K562 (cell line): ENCODE measurements at regions not wholly inside any gene's neighbourhood (a gene's known extent, or its start where the extent isn't known, plus 50 kb on each side); places are given as distances from the start of the nearest gene placed in this dataset.

Experiments used
- C11orf30 ChIP-seq: fragments of 450-650 bp; IDR thresholded peaks from 2 replicates; pipeline ENCODE4 v1.6.1; 2016; ENCODE audit warnings: low read depth, mild to moderate bottlenecking
- DMBX1 ChIP-seq: fragments of 250-450 bp; sonication (Bioruptor Pico); IDR thresholded peaks from 2 replicates; pipeline ENCODE4 v1.8.0; 2022; ENCODE audit warnings: inconsistent platforms, mild to moderate bottlenecking, moderate library complexity, borderline replicate concordance
- HSF4 ChIP-seq: fragments of 250-450 bp; sonication (Bioruptor Pico); IDR thresholded peaks from 2 replicates; pipeline ENCODE4 v2.1.2; 2022; ENCODE audit warnings: mild to moderate bottlenecking, moderate library complexity, borderline replicate concordance
- IRF9 ChIP-seq: fragments of 450-650 bp; IDR thresholded peaks from 2 replicates; pipeline ENCODE4 v1.6.1; 2016; ENCODE audit warnings: missing biosample characterization, missing genetic modification characterization
- SRF ChIP-seq, 2 experiments: fragments of 250-450, 450-650 bp in 1 of 2; sonication (Bioruptor Pico) in 1 of 2; sonication (generic) in 1 of 2; formaldehyde crosslinking; IDR thresholded peaks; 2 replicates each; pipeline versions ENCODE4 v1.5.0 to v1.5.1; 2020 to 2022; ENCODE audit warnings: mild to moderate bottlenecking in 1 of 2, missing genetic modification reagents in 1 of 2
- TAF15 ChIP-seq: fragments of 200-400 bp; formaldehyde crosslinking; IDR thresholded peaks from 2 replicates; pipeline ENCODE4 v1.6.1; 2017; ENCODE audit warnings: mild to moderate bottlenecking, low read depth, low read length, moderate library complexity
- TEAD2 ChIP-seq: fragments of 450-650 bp; IDR thresholded peaks from 2 replicates; pipeline ENCODE4 v1.6.1; 2016; ENCODE audit warnings: missing genetic modification characterization, control low read depth, missing compliant biosample characterization
- TOE1 ChIP-seq, 2 experiments: fragments of 450-650 bp in 1 of 2; sonication (generic) in 1 of 2; formaldehyde crosslinking in 1 of 2; IDR thresholded peaks; 2 replicates each; pipeline versions ENCODE4 v1.7.1 to v1.8.0; 2016 to 2022; ENCODE audit warnings: borderline replicate concordance in 2 of 2, mild to moderate bottlenecking in 2 of 2, antibody characterized with exemption in 1 of 2, inconsistent platforms in 1 of 2, low read depth in 1 of 2, missing genetic modification reagents in 1 of 2, moderate library complexity in 1 of 2
- ZNF175 ChIP-seq: fragments of 200-800 bp; sonication (Bioruptor generic); IDR thresholded peaks from 2 replicates; pipeline ENCODE4 v1.6.1; 2016; ENCODE audit warnings: low read depth, mild to moderate bottlenecking, missing genetic modification characterization, missing compliant biosample characterization
- TF ChIP-seq, protein P1 (sequence below): sonication (generic); formaldehyde crosslinking; IDR thresholded peaks from 2 replicates; pipeline ENCODE4 v1.8.1; 2023; ENCODE audit warnings: mild to moderate bottlenecking, missing genetic modification reagents
- TF ChIP-seq, protein P2 (sequence below): fragments of 200-800 bp; sonication (Bioruptor generic); IDR thresholded peaks from 2 replicates; pipeline ENCODE4 v1.6.1; 2017; ENCODE audit warnings: missing genetic modification characterization, missing compliant biosample characterization
- TF ChIP-seq, protein P3 (sequence below): fragments of 250-450 bp; sonication (Bioruptor Pico); IDR thresholded peaks from 2 replicates; pipeline ENCODE4 v1.5.0; 2020; ENCODE audit warnings: mild to moderate bottlenecking, borderline replicate concordance
- TF ChIP-seq, protein P4 (sequence below): sonication (generic); formaldehyde crosslinking; IDR thresholded peaks from 2 replicates; pipeline ENCODE4 v1.8.1; 2023; ENCODE audit warnings: mild to moderate bottlenecking, missing genetic modification reagents

- TF ChIP-seq, protein P1, sequence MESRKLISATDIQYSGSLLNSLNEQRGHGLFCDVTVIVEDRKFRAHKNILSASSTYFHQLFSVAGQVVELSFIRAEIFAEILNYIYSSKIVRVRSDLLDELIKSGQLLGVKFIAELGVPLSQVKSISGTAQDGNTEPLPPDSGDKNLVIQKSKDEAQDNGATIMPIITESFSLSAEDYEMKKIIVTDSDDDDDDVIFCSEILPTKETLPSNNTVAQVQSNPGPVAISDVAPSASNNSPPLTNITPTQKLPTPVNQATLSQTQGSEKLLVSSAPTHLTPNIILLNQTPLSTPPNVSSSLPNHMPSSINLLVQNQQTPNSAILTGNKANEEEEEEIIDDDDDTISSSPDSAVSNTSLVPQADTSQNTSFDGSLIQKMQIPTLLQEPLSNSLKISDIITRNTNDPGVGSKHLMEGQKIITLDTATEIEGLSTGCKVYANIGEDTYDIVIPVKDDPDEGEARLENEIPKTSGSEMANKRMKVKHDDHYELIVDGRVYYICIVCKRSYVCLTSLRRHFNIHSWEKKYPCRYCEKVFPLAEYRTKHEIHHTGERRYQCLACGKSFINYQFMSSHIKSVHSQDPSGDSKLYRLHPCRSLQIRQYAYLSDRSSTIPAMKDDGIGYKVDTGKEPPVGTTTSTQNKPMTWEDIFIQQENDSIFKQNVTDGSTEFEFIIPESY (CRISPR knock-in tag) = peak; percentile 29; the same call in 1 of the 2 replicates
- TF ChIP-seq TEAD2 (tag) (peak; percentile 4; the same call in 1 of the 2 replicates), HSF4 (peak; percentile 48; the same call in 1 of the 2 replicates), DMBX1 (CRISPR knock-in tag) (peak; percentile 49; the same call in 1 of the 2 replicates), IRF9 (tag) (peak; percentile 100), TAF15 (no peak), TOE1 (IDR thresholded peaks at IDR 0.05; ENCODE audit: borderline replicate concordance) (peak; percentile 63; the same call in 1 of the 2 replicates), TOE1 (CRISPR knock-in tag; IDR thresholded peaks at IDR 0.05; ENCODE audit: borderline replicate concordance, low read depth) (no peak), C11orf30 (peak; percentile 98), ZNF175 (peak; percentile 86; the same call in 1 of the 2 replicates), SRF (CRISPR knock-in tag; IDR thresholded peaks at IDR 0.05) (peak; percentile 38 to 78; a peak in 1 of 4 replicates)
- TF ChIP-seq, protein P2, sequence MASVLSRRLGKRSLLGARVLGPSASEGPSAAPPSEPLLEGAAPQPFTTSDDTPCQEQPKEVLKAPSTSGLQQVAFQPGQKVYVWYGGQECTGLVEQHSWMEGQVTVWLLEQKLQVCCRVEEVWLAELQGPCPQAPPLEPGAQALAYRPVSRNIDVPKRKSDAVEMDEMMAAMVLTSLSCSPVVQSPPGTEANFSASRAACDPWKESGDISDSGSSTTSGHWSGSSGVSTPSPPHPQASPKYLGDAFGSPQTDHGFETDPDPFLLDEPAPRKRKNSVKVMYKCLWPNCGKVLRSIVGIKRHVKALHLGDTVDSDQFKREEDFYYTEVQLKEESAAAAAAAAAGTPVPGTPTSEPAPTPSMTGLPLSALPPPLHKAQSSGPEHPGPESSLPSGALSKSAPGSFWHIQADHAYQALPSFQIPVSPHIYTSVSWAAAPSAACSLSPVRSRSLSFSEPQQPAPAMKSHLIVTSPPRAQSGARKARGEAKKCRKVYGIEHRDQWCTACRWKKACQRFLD (CRISPR knock-in tag) = peak; percentile 97
- TF ChIP-seq, protein P3, sequence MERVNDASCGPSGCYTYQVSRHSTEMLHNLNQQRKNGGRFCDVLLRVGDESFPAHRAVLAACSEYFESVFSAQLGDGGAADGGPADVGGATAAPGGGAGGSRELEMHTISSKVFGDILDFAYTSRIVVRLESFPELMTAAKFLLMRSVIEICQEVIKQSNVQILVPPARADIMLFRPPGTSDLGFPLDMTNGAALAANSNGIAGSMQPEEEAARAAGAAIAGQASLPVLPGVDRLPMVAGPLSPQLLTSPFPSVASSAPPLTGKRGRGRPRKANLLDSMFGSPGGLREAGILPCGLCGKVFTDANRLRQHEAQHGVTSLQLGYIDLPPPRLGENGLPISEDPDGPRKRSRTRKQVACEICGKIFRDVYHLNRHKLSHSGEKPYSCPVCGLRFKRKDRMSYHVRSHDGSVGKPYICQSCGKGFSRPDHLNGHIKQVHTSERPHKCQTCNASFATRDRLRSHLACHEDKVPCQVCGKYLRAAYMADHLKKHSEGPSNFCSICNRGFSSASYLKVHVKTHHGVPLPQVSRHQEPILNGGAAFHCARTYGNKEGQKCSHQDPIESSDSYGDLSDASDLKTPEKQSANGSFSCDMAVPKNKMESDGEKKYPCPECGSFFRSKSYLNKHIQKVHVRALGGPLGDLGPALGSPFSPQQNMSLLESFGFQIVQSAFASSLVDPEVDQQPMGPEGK = peak; percentile 39; the same call in 1 of the 2 replicates
- TF ChIP-seq, protein P4, sequence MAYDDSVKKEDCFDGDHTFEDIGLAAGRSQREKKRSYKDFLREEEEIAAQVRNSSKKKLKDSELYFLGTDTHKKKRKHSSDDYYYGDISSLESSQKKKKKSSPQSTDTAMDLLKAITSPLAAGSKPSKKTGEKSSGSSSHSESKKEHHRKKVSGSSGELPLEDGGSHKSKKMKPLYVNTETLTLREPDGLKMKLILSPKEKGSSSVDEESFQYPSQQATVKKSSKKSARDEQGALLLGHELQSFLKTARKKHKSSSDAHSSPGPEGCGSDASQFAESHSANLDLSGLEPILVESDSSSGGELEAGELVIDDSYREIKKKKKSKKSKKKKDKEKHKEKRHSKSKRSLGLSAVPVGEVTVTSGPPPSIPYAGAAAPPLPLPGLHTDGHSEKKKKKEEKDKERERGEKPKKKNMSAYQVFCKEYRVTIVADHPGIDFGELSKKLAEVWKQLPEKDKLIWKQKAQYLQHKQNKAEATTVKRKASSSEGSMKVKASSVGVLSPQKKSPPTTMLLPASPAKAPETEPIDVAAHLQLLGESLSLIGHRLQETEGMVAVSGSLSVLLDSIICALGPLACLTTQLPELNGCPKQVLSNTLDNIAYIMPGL (CRISPR knock-in tag) = no peak
Observed at GRCh38 chr7:106568680-106569499, 92.1 kb downstream of the CCDC71L start (continued).
